NCI-H510A treated with DMSO at 0.1 percent for 48 hours (cell line): ENCODE measurements at regions not wholly inside any gene's neighbourhood (a gene's known extent, or its start where the extent isn't known, plus 50 kb on each side); places are given as distances from the start of the nearest gene placed in this dataset.

Source experiments
- DNase-seq: peaks from one replicate; lab custom pipeline; 2025; lab: John Stamatoyannopoulos, UW

DNA sequence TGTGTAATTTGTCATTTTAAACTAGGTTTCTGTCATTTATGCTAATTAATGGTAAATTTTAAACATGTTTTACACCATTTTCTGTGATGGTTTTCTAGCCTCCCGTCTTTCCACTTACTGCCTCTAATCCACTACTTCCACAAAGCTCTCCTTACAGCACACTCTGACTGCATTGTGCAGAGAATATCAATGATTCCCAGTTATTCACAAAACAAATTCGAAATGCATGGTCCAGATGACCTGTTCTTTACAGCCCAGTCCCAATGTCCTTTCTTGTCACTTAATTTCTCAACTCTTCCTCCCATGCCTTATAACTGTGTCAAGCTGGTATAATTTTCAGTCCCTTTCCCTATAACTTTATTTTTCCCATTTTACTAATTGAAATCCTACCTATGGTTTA, 770.5 kb downstream of the USP25 start:
- no peak for DNase-seq

DNA sequence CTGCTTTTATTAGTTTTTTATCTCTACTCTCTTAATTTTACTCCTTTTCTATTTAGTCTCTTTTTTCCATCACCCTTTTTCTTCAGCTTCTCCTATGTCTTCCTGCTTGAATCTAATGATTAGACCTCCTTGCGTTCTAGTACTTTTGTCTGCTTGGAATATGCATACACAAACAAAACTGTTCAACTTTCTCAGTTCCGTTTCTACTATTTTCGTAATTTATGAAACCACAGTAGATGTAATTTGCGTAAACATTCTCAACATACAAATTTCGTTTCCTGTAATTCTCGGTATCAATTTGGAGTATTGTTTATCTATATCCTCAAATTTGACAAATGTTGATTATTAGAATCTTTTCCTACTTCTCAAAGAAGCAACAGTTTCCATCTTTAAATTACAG, 772.5 kb downstream of the USP25 start:
- DNase-seq, result no peak

- DNase-seq, result no peak
These were observed 773.1 kb downstream of the USP25 start for GRCh38 chr21:16502897-16503296.

DNA sequence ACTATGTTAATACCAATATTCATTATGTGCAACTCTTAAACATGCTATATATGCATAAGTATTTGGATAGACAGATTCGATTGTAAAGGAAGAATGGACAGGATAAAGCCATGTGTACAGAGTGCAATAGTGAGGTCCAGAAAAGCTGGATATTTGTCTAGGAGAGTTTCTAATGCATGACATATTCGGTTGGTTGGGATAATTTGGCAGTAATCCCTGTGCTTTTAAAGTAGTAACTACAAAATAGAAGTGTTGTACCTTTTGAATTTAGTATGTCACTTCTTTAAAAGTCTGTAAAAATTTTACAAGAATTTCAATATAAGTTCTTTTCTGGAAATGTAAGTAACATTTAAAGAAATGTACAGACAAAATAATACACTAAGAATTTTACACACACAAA, 774.5 kb downstream of the USP25 start:
- DNase-seq, result no peak

DNA sequence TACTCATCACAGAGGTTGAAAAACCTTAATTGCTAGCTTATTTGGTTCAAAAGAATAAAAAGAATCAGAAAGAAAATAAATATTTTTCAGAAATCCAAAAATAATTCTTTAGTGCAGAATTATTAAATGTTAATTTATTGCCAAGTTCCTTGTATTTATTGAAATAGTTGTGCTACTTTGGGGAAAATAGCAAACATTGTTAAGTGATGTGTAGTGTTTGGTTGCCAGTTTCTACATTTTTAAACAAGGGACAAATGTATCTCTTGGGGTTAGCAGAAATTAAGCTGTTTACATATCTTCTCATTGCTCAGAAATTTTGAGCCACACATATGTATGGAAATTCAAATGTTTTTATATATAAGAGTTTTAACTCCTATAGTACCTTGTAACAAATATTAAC, 775.0 kb downstream of the USP25 start:
- no peak for DNase-seq

DNA sequence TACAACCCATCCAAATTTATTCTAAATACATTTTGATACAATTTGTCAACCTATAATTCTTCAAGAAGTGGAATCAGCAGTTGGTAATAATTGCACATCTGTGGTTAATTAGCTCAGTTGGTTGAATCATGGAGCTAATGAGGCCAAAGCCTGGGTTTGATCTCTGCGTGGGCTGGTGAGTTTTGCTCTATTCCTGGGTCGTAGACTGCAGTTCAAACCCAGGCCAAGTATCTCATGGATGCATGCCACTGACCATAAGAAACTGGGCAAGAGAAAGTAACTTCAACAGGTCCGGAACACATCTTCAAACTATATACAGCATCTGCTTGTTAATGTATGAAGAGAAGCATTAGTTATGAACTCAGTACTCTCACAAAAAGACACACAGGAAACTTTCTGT, 779.7 kb downstream of the USP25 start:
- no peak for DNase-seq

GRCh38 chr21:16514316-16514715, 784.5 kb downstream of the USP25 start:
- no peak for DNase-seq

DNA sequence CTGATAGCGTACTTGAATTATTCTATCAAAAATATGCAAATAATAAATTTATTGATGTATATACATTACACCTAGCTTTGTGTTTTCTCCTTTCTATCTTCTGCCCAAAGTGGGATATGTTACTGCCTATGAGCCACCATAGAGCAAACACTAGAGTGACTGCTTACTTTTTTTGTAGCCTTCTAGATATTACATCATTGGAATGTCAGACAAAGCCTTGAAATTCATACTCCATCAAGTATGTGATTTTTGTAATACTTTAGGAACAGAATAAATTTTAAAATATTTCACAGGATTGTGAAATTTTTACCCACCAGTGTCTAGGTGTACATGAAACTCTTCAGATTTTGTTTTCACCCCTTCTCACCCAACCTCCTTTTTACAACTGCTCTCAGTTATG, 787.6 kb downstream of the USP25 start:
- no peak for DNase-seq

GRCh38 chr21:16519036-16519435, 789.3 kb downstream of the USP25 start:
- no peak for DNase-seq

GRCh38 chr21:16519644-16520043, 789.9 kb downstream of the USP25 start:
- no peak for DNase-seq

DNA sequence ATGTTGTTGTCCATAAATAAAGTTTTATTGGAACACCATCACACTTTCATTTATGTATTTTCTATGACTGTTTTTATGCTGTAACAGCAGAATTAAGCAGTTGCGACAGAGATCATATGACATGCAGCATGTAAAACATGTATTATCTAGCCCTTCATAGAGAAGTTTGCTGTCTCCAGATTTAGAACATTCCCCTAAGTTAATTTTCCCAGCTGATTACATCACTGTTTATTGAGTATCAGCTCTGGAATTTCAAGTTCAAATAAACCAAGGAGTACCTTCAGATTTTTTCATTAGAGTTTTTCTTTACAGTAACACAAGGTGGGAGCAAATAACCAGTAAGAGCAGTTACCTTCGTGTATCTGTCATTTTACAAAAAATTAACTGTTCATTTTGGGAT, 792.8 kb downstream of the USP25 start:
- DNase-seq, result no peak

DNA sequence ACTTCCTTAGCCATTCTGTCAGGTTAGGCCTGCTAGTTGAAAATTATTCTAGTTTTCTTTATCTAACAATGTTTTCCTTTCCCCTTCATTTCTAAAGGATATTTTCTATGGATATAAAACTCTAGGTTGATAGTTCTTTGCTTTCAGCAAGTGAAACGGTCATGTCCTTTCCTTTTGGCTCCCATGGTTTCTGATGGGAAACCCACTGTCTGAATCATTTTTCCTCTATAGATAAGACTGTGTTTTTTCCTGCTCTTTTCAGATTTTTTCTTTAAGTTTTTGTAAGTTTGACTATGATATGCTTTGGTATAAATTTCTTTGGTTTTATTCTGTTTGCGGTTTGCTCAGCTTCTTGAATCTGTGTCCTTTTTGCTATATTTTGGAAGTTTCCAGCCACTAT, 800.9 kb downstream of the USP25 start:
- no peak for DNase-seq

- no peak for DNase-seq
These were observed 803.1 kb downstream of the USP25 start for GRCh38 chr21:16532840-16533239.

GRCh38 chr21:16533692-16534407, 804.1 kb downstream of the USP25 start:
- DNase-seq, result no peak

- DNase-seq, result no peak
These were observed 804.8 kb downstream of the USP25 start for GRCh38 chr21:16534408-16535101.

GRCh38 chr21:16535102-16535422, 805.3 kb downstream of the USP25 start:
- no peak for DNase-seq

DNA sequence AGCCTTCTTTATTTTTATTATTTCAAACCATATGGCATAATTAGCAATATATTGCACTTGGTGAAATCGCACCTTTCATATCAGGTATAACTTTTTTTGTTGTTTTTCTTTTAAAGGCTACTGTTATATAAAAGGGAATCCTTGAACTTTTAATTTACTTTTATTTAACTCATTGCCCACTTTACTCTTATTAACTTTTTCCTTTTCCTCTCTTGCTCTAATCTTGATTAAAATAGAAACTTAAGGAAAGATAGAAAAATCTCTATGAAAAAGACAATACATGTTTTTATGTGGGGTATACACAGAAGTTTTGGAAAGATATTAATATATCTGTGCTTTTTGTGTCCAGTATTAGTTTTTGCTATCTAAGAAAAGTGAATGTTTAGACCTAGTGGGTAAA, 805.8 kb downstream of the USP25 start:
- no peak for DNase-seq

DNA sequence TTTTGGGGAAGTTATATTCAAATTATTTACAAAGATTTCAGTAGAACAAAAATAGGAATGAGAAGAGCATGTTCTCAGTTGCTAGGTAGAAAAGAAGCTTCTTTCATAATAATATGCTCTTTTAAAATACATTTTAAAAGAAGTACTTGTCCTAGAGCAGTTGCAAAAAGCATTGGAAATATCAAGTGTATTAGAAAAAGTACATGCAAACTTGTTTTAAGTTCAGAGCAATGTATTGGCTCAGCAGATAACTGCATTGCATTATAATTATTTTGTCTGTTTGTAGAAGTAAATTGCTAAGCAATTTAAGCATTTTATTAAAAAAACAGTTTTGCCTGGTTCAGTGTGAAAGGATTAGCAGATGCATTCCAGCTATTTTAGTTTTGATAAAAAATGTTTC, 806.4 kb downstream of the USP25 start:
- no peak for DNase-seq

DNA sequence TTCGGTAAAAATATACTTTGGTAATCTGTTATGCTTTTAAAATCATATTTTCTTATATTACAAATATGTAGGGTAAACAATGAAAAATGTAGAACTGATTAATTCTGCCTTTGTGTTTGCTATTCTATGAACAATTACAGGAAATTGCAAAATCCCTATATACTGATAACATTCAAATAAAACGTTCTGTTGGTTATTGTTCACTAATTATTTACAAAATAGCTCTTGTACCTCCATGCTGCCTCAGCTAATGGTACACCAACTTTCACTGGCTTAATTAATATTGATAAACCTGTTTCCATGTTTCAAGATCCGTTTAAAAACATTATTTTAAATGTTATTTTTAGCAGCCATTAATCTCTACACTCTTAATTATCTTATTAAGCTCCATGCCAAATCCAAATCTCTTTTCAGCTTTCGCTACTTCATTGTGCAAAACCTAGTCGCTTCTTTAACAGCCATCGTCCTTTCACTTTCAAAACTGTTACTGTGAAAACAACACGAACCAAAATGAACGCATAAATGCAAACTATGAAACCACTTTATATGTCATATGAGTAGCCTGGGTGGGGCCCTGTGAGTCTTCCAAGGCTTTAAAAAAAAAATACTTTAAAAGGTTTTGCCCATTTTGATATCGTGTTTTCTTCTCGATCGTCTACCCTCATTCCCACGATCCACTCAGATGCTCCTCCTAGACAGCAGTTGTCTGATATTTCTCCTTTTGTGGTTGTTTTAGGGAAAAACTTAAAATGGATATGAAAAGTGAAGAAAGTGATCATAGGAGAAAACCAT, 807.1 kb downstream of the USP25 start:
- no peak for DNase-seq

GRCh38 chr21:16537501-16537900, 807.7 kb downstream of the USP25 start:
- no peak for DNase-seq

DNA sequence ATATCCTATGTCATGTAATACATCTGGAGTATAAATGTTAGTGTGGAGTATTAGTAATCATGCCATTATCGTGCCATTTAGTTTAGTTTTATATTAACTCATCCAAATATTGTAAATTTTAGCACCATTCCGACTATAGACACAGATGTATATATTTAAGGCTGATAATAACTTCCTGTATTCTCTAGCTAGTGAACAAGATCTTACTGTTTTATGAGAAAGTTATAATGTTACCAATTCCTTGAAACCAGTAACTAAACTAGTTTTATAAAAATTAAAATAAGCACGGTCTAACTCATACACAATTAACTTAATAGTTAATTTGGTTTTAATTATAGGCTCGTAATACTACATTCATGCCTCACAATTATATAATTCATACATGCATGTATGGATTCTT, 808.6 kb downstream of the USP25 start:
- DNase-seq, result no peak

GRCh38 chr21:16538936-16539440, 809.2 kb downstream of the USP25 start:
- DNase-seq, result no peak
